Skeletal muscle tissue (tissue), 3 donors: ENCODE measurements at regions not wholly inside any gene's neighbourhood (a gene's known extent, or its start where the extent isn't known, plus 50 kb on each side); places are given as distances from the start of the nearest gene placed in this dataset.
"Not testable (repeated sequence)": the region's sequence is repeated elsewhere in the genome, so short reads cannot be mapped to it uniquely, and the experiment has no call there.

Experiments
- H3K27ac ChIP-seq: one replicate; pipeline ENCODE4 v1.7.0; 2013; ENCODE audit warnings: mild to moderate bottlenecking, low read depth, low read length, inconsistent platforms
- H3K27me3 ChIP-seq, 3 donors: one replicate each; pipeline ENCODE4 v1.7.0; 2013; ENCODE audit warnings: low read length in 3 of 3; ENCODE audit not compliant: control insufficient read depth in 3 of 3, insufficient read depth in 3 of 3
- H3K36me3 ChIP-seq, 3 donors: one replicate each; pipeline ENCODE4 v1.7.0; 2013; ENCODE audit warnings: low read length in 3 of 3; ENCODE audit not compliant: control insufficient read depth in 3 of 3, insufficient read depth in 3 of 3
- H3K4me1 ChIP-seq, 3 donors: one replicate each; pipeline ENCODE4 v1.7.0; 2013; ENCODE audit warnings: low read length in 3 of 3, mild to moderate bottlenecking in 3 of 3; ENCODE audit not compliant: control insufficient read depth in 3 of 3, insufficient read depth in 3 of 3
- H3K4me3 ChIP-seq, 3 donors: one replicate each; pipeline ENCODE4 v1.7.0; 2013; ENCODE audit warnings: low read length in 3 of 3
- H3K9ac ChIP-seq, 3 donors: one replicate each; pipeline ENCODE4 v1.7.0; 2013; ENCODE audit warnings: low read length in 3 of 3, mild to moderate bottlenecking in 3 of 3, moderate library complexity in 2 of 3, low read depth in 1 of 3
- H3K9me3 ChIP-seq, 3 donors: one replicate each; pipeline ENCODE4 v1.7.0; 2013; ENCODE audit warnings: low read length in 3 of 3; ENCODE audit not compliant: control insufficient read depth in 3 of 3
- donor health status: Osteomylitis.

DNA sequence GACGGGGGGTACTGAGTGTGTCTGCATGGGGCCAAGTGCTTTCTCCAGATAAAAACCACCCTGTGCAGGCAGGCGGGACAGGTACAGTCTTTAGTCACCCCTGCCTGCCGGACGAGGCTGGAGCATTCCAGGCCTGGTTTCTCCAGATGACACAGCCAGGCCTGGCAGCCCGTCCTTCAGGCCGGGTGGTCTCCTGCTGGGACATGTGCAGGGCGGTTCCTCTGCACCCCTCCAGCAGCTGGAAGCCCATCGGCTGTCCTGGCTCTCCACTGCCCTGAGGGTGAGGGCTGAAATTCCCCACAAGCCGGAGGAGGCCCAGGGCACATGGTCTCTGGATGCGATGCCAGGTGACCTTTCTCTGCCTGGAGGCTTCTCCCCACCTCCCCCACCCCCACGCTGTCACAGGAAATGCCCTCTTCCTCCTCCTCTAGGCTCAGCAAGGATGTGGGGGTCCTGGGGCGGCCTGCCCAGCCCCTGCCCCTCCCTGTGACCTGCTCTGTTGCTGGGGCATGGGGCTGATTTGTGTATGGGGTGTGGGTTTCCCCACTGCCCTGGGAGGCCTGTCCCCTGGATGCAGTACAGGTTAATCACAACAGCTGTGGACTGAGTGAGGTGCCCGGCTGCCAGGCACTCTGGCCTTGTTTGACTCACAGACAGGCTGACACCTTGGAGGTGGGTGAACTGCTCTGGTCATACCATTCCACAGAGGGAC lies 110.7 kb upstream of the LRPAP1 start:
- peaks cover 0 to 5% (median 3%) of the 10 kb centered on the region in 3 donors for H3K4me1 ChIP-seq
- H3K27ac ChIP-seq = no peak overlapping the region
- no peaks in the 10 kb centered on the region for H3K36me3 ChIP-seq
- H3K9ac ChIP-seq = no peak overlapping the region
- H3K9me3 ChIP-seq = no peaks in the 10 kb centered on the region
- H3K4me3 ChIP-seq = no peak overlapping the region
- H3K27me3 ChIP-seq = peaks cover 36 to 52% (median 45%) of the 10 kb centered on the region in 3 donors

GRCh38 chr4:3642056-3642630 lies 109.9 kb upstream of the LRPAP1 start:
- H3K9me3 ChIP-seq = no peaks in the 10 kb centered on the region
- H3K4me3 ChIP-seq = no peak overlapping the region
- H3K27me3 ChIP-seq = peaks cover 30 to 54% (median 45%) of the 10 kb centered on the region in 3 donors
- H3K4me1 ChIP-seq = peaks cover 0 to 5% (median 3%) of the 10 kb centered on the region in 3 donors
- H3K36me3 ChIP-seq = no peaks in the 10 kb centered on the region
- no peak overlapping the region for H3K9ac ChIP-seq
- no peak overlapping the region for H3K27ac ChIP-seq

DNA sequence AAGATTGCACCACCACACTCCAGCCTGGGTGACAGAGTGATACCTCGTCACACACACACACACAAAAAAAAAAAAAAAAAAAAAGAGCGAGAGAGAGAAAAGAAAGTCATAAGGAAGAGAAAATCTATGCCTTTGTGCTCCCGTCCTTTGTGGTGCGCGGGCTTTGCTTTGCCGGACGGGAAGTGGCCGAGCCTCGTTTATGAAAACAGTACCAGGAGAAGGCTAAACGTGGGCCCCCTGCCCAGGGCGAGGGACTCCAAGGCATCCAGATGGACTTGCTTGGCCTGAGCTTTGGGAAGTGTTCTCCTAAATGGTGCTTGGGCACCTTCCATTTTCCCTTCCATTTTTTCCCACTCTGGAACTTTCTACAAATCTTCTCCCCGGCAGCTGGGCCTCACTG lies 109.3 kb upstream of the LRPAP1 start:
- Histone ChIP-seq H3K9ac (no peak overlapping the region), H3K4me3 (no peak overlapping the region), H3K4me1 (peaks cover 0 to 5% (median 3%) of the 10 kb centered on the region in 3 donors), H3K27ac (no peak overlapping the region), H3K9me3 (no peaks in the 10 kb centered on the region), H3K36me3 (no peaks in the 10 kb centered on the region), H3K27me3 (peaks cover 28 to 54% (median 41%) of the 10 kb centered on the region in 3 donors)

DNA sequence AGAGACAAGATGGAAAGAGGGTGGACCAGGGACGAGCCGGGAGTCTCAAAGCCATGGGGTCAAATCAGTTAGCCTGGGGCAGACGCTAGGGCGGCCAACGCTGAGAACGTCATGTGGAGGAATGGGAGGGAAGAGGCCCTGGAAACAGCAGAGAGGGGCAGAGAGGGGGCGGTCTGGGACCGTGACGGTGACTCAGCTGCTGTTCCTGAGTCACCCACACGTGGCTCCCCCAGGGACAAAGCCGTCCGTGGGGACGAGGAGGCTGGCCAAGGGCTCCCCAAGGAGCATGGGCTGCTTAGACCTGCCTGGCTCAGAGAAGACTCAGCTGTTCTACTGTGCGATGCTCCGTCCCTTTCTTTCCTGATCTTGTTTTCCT lies 108.4 kb upstream of the LRPAP1 start:
- no peak overlapping the region for H3K27ac ChIP-seq
- H3K9ac ChIP-seq = no peak overlapping the region
- no peaks in the 10 kb centered on the region for H3K9me3 ChIP-seq
- H3K4me3 ChIP-seq = no peak overlapping the region
- peaks cover 0 to 2% (median under 1%) of the 10 kb centered on the region in 3 donors for H3K4me1 ChIP-seq
- H3K27me3 ChIP-seq = peaks cover 21 to 50% (median 41%) of the 10 kb centered on the region in 3 donors
- no peaks in the 10 kb centered on the region for H3K36me3 ChIP-seq

DNA sequence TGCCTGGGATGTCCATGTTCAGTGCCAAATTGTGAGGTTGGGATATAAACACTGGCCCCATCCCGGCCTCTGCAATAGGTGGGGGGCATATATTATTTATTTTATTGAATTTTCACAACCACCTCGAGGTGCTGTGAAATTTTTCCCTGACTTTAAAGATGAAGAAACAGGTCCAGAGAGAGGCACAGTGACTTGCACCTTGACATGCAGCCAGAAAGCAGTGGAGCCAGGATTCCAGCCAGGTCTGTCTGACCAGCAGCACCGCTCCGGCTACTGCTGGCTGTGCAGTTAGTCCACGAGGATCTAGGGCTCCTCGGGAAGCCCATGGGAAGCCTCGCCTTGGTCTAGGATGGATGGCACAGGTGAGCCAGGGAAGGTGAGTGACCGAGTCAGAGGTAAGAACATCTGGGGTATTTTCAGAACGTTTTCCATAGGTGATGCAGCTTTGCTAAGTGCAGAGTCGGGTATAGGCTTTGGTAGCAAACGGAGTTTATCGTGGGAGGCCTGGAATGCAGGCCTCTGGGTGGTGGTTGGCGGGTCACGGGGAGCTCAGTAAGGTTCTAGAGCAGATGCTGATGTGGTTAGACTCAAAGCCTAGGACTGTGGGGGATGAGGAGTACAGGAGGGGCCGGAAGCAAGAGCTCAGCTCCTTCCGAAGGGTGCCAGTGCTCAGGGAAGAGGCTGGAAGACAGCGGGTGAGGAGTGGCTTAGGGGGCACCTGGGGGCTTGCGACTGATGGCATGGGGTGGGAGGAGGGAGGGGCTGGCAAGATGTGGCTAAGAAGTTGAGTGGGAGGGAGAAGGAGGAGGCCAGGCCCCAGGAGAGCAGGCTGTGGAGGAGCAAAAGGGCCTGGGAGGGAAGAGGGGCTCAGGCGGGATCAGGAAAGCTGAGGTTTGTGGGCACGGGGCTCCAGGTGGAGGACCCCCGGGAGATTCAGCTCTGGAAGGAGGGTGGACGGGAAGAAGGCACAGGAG lies 107.7 kb upstream of the LRPAP1 start:
- Histone ChIP-seq H3K9ac (no peak overlapping the region), H3K27me3 (peaks cover 15 to 50% (median 36%) of the 10 kb centered on the region in 3 donors), H3K27ac (no peak overlapping the region)

GRCh38 chr4:3638080-3638795 lies 106.0 kb upstream of the LRPAP1 start:
- Histone ChIP-seq H3K36me3 (no peaks in the 10 kb centered on the region), H3K9me3 (no peaks in the 10 kb centered on the region), H3K9ac (no peak overlapping the region), H3K4me1 (no peaks in the 10 kb centered on the region), H3K27me3 (peaks cover 6 to 36% (median 22%) of the 10 kb centered on the region in 3 donors), H3K4me3 (no peak overlapping the region), H3K27ac (no peak overlapping the region)

More for the DNA sequence above, 107.7 kb upstream of the LRPAP1 start:
- Histone ChIP-seq H3K4me1 (no peaks in the 10 kb centered on the region), H3K4me3 (no peak overlapping the region), H3K36me3 (no peaks in the 10 kb centered on the region), H3K9me3 (no peaks in the 10 kb centered on the region)

DNA sequence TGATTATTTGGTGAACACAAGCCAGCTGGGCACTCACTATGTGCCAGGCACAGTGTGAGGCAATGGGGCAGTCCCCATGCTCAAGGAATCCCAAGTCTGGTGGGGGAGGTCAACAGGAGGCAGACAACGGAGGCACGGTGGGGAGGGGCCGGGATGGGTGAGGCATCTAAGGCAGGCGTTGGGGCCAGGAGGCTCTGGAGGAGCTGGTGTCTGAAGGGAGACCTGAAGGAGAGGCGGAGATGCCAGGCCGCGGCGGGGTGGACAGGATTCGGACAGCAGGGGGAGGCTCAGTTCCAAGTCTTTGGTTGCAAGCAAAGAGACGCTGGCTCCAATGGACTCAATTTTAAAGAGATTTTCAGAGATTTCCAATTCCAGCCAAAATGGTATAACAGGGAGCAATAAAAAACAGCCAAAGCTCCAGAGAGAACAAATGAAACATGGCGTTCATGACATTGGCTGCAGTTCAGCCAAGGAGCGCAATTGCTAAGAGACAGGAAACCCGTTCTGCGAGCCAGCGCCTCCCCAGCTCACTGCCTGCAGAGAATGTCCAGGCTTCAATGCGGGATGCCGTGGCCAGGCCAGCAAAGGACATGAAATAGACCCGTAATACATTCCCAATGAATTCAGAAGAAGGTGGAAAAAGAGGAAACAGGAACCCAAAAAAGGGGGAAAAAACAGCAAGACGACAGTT lies 105.2 kb upstream of the LRPAP1 start:
- Histone ChIP-seq H3K36me3 (no peaks in the 10 kb centered on the region), H3K27ac (no peak overlapping the region), H3K9me3 (no peaks in the 10 kb centered on the region), H3K4me1 (no peaks in the 10 kb centered on the region), H3K4me3 (no peak overlapping the region), H3K9ac (no peak overlapping the region), H3K27me3 (peaks cover 6 to 29% (median 15%) of the 10 kb centered on the region in 3 donors)

- no peak overlapping the region for H3K4me3 ChIP-seq
- H3K27ac ChIP-seq = no peak overlapping the region
- H3K36me3 ChIP-seq = no peaks in the 10 kb centered on the region
- H3K9ac ChIP-seq = no peak overlapping the region
- H3K9me3 ChIP-seq = no peaks in the 10 kb centered on the region
- H3K4me1 ChIP-seq = no peaks in the 10 kb centered on the region
- peaks cover 6 to 29% (median 15%) of the 10 kb centered on the region in 3 donors for H3K27me3 ChIP-seq
Observed at GRCh38 chr4:3636646-3637320, 104.6 kb upstream of the LRPAP1 start.

DNA sequence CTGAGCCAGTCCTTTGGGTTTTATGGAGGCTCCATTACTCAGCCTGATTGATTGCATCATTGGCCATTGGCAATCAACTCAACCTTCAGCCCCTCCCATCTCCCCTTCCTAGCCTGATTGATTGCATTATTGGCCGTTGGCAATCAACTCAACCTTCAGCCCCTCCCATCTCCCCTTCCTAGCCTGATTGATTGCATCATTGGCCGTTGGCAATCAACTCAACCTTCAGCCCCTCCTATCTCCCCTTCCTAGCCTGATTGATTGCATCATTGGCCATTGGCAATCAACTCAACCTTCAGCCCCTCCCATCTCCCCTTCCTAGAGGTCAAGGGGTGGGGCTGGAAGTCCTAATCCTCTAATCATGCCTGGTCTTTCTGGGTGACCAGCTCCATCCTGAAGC lies 103.8 kb upstream of the LRPAP1 start:
- H3K36me3 ChIP-seq, H3K4me1 ChIP-seq, H3K27ac ChIP-seq, H3K9ac ChIP-seq, H3K9me3 ChIP-seq, H3K4me3 ChIP-seq: not testable (repeated sequence)
- H3K27me3 ChIP-seq = peaks cover 6 to 29% (median 15%) of the 10 kb centered on the region in 3 donors
